ENCODE measurements at regions not wholly inside any gene's neighbourhood (a gene's known extent, or its start where the extent isn't known, plus 50 kb on each side); places are given as distances from the start of the nearest gene placed in this dataset.

DNA sequence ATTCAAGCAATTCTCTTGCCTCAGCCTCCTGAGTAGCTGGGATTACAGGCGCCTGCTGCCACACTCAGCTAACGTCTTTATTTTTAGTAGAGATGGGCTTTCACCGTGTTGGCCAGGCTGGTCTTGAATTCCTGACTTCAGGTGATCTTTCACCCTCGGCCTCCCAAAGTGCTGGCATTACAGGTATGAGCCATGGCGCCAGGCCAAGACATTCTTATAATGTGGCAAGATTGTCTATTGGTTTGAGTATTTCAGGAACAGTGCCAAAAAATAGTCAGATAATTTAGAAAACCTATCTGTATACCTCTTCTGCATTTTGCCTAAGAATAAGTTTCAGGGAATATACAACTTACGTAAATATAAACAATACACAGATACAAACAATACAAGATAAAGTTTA is 136.8 kb downstream of the TMA16 start:
- TF ChIP-seq POLR2A (IDR thresholded peaks at IDR 0.05; ENCODE audit: low read length) = no peak
- TF ChIP-seq GATA1 (IDR thresholded peaks at IDR 0.05; ENCODE audit: low read depth, low read length) = no peak

Data from erythroblast (primary cell).